GM23248 (cell line): ENCODE measurements at regions not wholly inside any gene's neighbourhood (a gene's known extent, or its start where the extent isn't known, plus 50 kb on each side); places are given as distances from the start of the nearest gene placed in this dataset.

Experiments used
- EZH2 ChIP-seq: fragments of 200-600 bp; sonication (generic); IDR thresholded peaks from 2 replicates; pipeline ENCODE4 v1.6.1; 2018; ENCODE audit warnings: antibody characterized with exemption, mild to moderate bottlenecking; ENCODE audit not compliant: insufficient read depth, poor library complexity, severe bottlenecking
- EZH2phosphoT487 ChIP-seq: fragments of 200-600 bp; sonication (generic); IDR thresholded peaks from 2 replicates; pipeline ENCODE4 v1.6.1; 2018; ENCODE audit warnings: antibody characterized with exemption, moderate library complexity, mild to moderate bottlenecking, low read depth; ENCODE audit not compliant: insufficient read depth

DNA sequence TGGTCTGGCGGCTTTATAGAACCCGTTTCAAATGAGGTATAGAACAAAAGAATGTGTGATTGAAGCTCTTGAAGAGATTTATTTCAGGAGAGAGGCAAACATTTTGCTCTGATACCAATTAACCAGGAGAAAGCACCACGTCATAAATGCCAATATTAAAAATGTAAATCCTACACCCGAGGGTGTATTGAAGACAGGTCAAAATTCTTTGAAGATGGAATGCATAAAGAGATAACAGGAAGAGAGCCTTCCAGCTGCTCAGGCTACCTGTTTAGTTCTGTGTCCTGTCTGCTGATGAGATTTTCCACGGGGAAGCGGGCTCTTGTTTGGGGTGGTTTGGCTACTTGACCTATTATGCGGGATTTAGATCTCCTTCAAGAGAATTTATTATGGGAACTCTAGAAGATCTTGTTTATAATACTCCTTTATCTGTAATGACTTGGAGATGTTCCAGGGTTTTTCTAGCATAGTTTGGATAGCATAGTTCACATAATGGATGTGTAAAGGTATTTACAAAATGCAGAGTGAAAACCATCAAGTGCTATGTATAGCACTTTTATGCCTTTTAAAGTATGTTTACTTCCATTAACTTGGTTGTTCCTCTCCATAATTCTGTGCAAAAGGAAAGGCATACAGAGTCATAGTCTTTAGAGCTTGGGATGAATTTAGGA is 204.5 kb upstream of the SPRED2 start:
- TF ChIP-seq EZH2, result no peak
- TF ChIP-seq EZH2phosphoT487, result no peak
